ENCODE measurements at regions not wholly inside any gene's neighbourhood (a gene's known extent, or its start where the extent isn't known, plus 50 kb on each side); places are given as distances from the start of the nearest gene placed in this dataset.
"Not testable (repeated sequence)": the region's sequence is repeated elsewhere in the genome, so short reads cannot be mapped to it uniquely, and the experiment has no call there.

- DNase-seq (ENCODE audit: low read depth in 3 of 3), result no peak
Observed at GRCh38 chr1:47594627-47595026, 156.8 kb downstream of the FOXD2 start.

DNA sequence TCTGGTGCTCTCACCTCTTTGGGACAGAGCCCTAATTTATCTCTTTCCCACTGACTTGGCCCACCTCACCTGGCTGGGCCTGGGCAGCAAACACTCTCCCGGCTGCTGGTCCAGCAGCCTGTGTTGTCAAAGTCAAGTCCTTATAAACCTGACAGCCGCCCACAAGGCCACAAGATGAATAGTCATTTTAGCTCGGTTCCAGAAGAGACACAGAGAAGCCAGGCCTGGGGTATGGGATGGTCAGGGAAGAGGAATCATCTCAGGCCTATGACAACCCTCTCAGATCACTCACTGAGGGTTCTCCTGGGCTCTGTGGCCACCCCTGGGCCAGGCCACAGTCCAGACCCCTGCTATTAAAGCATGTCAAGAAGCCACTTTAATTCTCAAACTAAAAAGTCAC is 158.5 kb downstream of the FOXD2 start:
- no peak for DNase-seq (ENCODE audit: low read depth in 3 of 3)

DNA sequence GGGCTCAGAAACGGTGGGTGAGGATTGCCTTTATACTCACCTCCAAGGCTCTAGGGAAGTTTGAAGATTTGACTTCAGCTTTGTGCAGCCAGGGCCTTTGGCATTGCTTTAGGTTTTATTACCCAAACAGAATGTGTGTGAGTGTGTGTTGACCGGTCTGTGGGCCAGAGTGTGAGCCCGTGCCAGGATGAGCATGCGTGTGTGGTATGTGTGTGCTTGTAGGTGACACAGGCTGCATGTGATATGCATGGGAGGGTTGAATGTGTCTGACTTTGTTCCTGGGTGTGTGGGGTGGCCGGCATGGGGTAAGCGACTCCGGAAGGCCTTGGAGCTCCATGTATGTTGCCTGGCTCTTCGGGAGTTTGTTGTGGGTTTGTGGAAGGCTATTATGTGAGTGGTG is 160.5 kb downstream of the FOXD2 start:
- no peak for DNase-seq (ENCODE audit: low read depth in 3 of 3)

GRCh38 chr1:47599777-47600176 is 161.9 kb downstream of the FOXD2 start:
- no peak for DNase-seq (ENCODE audit: low read depth in 3 of 3)

DNA sequence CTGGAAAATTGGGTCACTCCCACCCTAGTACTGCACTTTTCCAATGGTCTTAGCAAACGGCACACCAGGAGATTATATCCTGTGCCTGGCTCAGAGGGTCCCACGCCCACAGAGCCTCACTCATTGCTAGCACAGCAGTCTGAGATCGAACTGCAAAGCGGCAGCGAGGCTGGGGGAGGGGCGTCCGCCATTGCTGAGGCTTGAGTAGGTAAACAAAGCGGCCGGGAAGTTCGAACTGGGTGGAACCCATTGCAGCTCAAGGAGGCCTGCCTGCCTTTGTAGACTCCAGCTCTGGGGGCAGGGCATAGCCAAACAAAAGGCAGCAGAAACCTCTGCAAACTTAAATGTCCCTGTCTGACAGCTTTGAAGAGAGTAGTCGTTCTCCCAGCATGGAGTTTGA is 164.6 kb downstream of the FOXD2 start:
- not testable (repeated sequence) for DNase-seq (ENCODE audit: low read depth in 3 of 3)

DNA sequence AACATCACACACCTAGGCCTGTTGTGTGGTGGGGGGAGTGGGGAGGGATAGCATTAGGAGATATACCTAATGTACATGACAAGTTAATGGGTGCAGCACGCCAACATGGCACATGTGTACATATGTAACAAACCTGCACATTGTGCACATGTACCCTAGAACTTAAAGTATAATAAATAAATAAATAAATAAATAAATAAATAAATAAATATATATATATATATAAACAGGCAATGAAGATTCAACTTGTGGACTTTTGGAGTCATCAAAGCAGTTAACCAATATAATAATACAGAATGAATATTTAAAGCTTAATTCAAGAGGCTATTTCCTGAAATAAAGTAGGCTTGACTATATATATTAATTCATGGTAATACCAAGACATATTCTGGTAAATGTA is 167.0 kb downstream of the FOXD2 start:
- not testable (repeated sequence) for DNase-seq (ENCODE audit: low read depth in 3 of 3)

DNA sequence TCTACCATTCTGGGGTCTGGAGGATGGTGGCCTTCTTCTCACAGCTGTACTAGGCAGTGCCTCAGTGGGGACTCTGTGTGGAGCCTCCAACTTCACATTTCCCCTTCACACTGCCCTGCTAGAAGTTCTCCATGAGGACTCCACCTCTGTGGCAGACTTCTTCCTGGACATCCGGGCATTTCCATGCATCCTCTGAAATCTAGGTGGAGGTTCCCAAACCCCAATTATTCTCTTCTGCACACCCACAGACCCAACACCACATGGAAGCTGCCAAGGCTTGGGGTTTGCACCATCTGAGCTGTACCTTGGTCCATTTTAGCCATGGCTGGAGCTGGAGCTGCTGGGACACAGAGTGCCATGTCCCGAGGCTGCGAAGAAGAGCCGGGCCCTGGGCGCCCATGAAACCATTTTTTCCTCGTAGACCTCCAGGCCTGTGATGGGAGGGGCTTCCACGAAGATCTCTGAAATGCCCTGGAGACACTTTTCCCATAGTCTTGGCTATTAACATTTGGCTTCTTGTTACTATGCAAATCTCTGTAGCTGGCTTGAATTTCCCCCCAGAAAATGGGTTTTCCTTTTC is 170.5 kb downstream of the FOXD2 start:
- DNase-seq (ENCODE audit: low read depth in 3 of 3), result no peak

DNA sequence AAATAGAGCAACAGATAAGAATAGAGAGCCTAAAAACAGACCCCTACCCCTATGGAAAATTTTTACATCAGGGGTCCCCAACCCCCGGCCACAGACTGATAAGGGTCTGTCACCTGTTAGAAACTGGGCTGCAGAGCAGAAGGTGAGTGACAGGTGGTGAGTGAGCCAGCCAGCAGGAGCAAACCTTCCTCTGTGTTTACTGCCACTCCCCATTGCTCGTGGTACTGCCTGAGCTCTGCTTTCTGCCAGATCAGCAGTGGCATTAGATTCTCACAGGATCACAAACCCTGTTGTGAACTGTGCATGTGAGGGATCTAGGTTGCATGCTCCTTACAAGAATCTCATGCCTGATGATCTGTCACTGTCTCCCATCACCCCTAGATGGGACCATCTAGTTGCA is 174.1 kb downstream of the FOXD2 start:
- no peak for DNase-seq (ENCODE audit: low read depth in 3 of 3)

- DNase-seq (ENCODE audit: low read depth in 3 of 3), result no peak
Observed at GRCh38 chr1:47612819-47613218, 175.0 kb downstream of the FOXD2 start.

DNA sequence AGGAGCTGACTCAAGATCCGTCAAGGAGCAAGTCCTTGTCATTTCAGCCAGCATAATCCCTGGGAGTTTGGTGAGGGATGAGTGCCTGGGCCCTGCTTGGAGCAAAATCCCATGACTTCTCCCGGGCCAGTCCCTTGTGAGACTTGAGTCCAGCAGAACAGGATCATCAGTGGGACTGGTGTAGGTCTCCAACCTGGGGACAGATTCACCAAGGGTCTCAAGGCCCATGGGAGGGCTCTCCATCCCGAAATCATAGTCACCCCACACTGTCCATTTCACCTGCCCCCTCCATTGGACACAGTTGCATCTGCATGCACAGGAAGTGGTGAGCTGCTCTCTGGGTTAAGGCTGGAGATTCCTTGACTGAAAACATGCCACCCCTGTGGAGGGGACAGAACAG is 178.2 kb downstream of the FOXD2 start:
- no peak for DNase-seq (ENCODE audit: low read depth in 3 of 3)

DNA sequence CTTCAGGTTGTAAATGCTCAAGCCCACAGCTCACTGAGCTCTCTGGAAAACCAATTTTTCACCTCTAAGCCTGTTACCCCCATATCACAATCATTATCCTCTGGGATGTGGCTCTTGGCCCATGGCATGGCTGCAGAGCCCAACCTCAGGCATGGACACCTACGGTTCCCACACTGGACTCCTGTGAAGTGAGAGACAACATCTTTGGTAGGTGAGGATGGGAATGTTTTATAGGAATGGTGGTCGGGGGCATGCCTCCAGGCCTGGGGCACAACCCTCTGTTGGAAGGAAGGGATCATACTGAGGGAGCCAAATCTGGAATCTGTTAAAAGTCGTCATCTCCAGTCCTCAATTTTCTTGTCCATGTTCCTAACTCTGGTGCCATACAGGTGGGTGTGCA is 179.1 kb downstream of the FOXD2 start:
- no peak for DNase-seq (ENCODE audit: low read depth in 3 of 3)

DNA sequence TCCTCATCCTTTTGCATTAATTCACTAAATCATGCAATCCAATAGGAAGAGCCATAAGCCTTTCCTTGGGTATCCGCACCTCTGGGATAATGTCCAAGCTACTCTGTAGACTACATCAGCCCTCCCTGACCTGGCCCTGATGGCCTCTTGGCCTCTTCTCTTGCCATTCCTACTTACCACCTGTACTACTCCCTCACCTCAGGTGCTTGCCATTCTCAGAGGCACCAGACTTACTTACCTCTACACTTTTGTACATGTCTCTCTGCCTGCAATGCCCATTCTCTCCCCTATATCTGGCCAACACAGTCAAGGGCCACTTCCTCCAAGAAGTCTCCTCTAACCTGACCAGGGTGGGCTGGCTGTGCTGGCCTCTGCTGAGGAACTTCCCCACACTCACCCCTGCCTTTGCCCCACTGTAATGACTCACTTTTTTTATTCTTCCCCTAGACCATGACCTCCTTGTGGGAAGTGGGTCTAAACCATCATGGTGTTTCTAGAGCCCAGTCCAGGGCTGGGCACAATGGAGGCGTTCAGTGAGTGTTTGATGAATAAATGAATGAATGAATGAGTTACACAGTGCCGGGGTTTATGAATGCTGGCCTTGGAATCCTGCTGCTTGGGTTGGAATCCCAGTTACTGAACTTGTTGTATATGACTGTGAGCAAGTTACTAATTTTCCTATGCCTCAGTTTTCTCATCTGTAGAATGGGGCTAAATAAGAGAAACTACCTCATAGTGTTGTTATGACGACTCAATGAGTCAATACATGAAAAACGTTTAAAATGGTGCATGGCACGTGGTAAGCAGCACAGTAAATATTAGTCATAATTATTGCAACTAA is 179.8 kb downstream of the FOXD2 start:
- no peak for DNase-seq (ENCODE audit: low read depth in 3 of 3)

GRCh38 chr1:47618222-47618720 is 180.4 kb downstream of the FOXD2 start:
- no peak for DNase-seq (ENCODE audit: low read depth in 3 of 3)

GRCh38 chr1:47618830-47619229 is 181.0 kb downstream of the FOXD2 start:
- no peak for DNase-seq (ENCODE audit: low read depth in 3 of 3)

GRCh38 chr1:47621483-47621882 is 183.6 kb downstream of the FOXD2 start:
- no peak for DNase-seq (ENCODE audit: low read depth in 3 of 3)

DNA sequence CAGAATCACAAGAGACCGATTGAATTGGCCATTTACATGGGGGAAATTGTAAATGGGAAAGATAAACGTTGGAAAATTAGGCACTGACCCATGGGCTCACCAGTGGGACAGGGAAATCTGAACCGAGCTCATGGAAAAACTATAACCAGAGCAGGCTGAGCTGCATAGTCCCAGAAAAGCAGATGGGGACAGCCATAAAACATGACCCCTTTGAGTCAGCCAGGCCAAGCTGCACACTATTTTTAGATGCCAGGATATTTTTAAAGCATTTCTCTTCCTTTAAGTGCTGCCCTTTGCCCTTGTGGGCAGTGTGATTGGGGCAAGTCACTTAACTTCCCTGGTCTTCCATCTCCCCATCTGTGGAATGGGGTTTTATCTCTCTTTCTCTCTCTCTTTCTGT is 184.1 kb downstream of the FOXD2 start:
- DNase-seq (ENCODE audit: low read depth in 3 of 3), result no peak

- no peak for DNase-seq (ENCODE audit: low read depth in 3 of 3)
Observed at GRCh38 chr1:47622776-47623556, 185.1 kb downstream of the FOXD2 start.

GRCh38 chr1:47623557-47623940 is 185.7 kb downstream of the FOXD2 start:
- no peak for DNase-seq (ENCODE audit: low read depth in 3 of 3)

- no peak for DNase-seq (ENCODE audit: low read depth in 3 of 3)
Observed at GRCh38 chr1:47624531-47624930, 186.7 kb downstream of the FOXD2 start.

DNA sequence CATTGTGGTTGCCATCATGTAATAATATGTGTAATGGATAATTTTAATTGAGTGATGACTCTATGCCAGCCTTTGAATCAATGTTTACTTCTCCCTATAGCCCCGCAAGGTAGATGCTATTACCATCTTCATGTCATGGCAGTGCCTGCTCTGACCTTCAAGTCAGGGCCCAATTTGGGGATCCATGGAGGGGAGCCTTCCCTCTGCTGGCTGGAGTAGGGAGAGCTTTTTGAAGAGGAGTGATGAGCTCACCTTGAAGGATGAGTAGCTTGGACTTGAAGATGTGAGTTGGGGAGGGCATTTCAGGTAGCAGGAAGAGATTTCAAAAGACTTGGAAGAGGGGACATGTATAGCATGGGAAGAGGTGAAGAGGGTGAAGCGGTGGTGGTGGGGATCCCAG is 189.2 kb downstream of the FOXD2 start:
- DNase-seq (ENCODE audit: low read depth in 3 of 3), result no peak

- no peak for DNase-seq (ENCODE audit: low read depth in 3 of 3)
Observed at GRCh38 chr1:47627471-47628370, 189.9 kb downstream of the FOXD2 start.

DNA sequence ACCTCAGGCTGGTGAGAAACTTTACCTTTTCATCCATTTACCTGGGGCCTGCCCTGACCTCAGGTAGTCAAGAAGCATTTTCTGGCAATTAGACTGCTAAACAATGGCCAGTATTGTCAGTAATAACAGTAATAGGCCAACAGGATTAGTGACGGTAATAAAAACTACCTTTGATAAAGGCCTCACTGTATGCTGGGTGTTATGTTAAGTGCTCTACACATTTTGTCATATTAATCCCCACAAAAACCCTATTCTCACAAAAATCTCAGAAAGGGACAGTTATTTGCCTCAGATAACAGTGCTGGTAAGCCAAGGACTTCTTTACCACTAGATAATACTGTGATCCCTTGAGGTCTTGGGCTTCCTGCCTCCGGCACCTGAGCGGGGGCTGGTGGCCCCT is 191.4 kb downstream of the FOXD2 start:
- no peak for DNase-seq (ENCODE audit: low read depth in 3 of 3)
